Caco-2 (cell line): ENCODE measurements at regions not wholly inside any gene's neighbourhood (a gene's known extent, or its start where the extent isn't known, plus 50 kb on each side); places are given as distances from the start of the nearest gene placed in this dataset.

ENCODE experiments used
- BruUV-seq: library from RNA; stranded (reverse); fragments of 400-500 nt; replicated peaks from 2 replicates; lab custom pipeline; 2021; lab: Mats Ljungman, UMichigan
- CTCF ChIA-PET: fragments of 300-600 bp; sonication (Branson Sonifier 250); formaldehyde crosslinking; loops from one replicate; lab custom pipeline; 2022; ENCODE audit warnings: antibody characterized with exemption; lab: Charles Lee
- POLR2A ChIA-PET: fragments of 300-600 bp; sonication (Branson Sonifier 250); formaldehyde crosslinking; loops from one replicate; lab custom pipeline; 2022; ENCODE audit warnings: antibody characterized with exemption; lab: Charles Lee
- DNase-seq, 2 experiments: peaks; one replicate each; pipeline versions ENCODE4 v3.0.0 to v3.0.0-alpha.2; 2020 to 2022
- H3K27me3 ChIP-seq: replicated peaks from 2 replicates; pipeline ENCODE4 v1.6.0; 2011; ENCODE audit warnings: low read length; ENCODE audit not compliant: control insufficient read depth, insufficient read depth
- H3K36me3 ChIP-seq: 2 replicates; pipeline ENCODE4 v1.5.1; 2011; ENCODE audit warnings: low read length; ENCODE audit not compliant: control insufficient read depth, insufficient read depth
- H3K4me1 ChIP-seq: fragments of 250-450 bp; sonication (Bioruptor Pico); 2 replicates; pipeline ENCODE4 v1.5.1; 2020; ENCODE audit warnings: mild to moderate bottlenecking
- H3K4me3 ChIP-seq: 2 replicates; pipeline ENCODE4 v1.5.1; 2011; ENCODE audit warnings: low read depth, mild to moderate bottlenecking, control low read depth, low read length
- H3K9me3 ChIP-seq: fragments of 250-450 bp; sonication (Bioruptor Pico); 2 replicates; pipeline ENCODE4 v1.5.1; 2020; ENCODE audit warnings: mild to moderate bottlenecking, moderate library complexity
- H3K27ac Mint-ChIP-seq: one replicate; pipeline ENCODE4 v1.8.0; 2022; ENCODE audit warnings: mixed read lengths; ENCODE audit not compliant: unreplicated experiment
- H3K27me3 Mint-ChIP-seq: one replicate; pipeline ENCODE4 v1.8.0; 2022; ENCODE audit warnings: mixed read lengths; ENCODE audit not compliant: insufficient read depth, unreplicated experiment
- H3K36me3 Mint-ChIP-seq: one replicate; pipeline ENCODE4 v1.8.0; 2022; ENCODE audit warnings: mild to moderate bottlenecking, mixed read lengths; ENCODE audit not compliant: insufficient read depth, unreplicated experiment
- H3K4me1 Mint-ChIP-seq: one replicate; pipeline ENCODE4 v1.8.0; 2022; ENCODE audit warnings: low read depth, mixed read lengths; ENCODE audit not compliant: unreplicated experiment
- H3K4me3 Mint-ChIP-seq: one replicate; pipeline ENCODE4 v1.8.0; 2022; ENCODE audit warnings: mild to moderate bottlenecking, moderate library complexity, mixed read lengths; ENCODE audit not compliant: unreplicated experiment
- H3K9me3 Mint-ChIP-seq: one replicate; pipeline ENCODE4 v1.8.0; 2022; ENCODE audit warnings: mixed read lengths; ENCODE audit not compliant: unreplicated experiment
- CTCF ChIP-seq, 2 experiments: fragments of 200-600 bp in 1 of 2; IDR thresholded peaks; 1 replicate in 1 of 2; 2 replicates in 1 of 2; pipeline versions ENCODE4 v1.5.1 to v1.8.0; 2011 to 2022; ENCODE audit warnings: antibody characterized with exemption in 1 of 2, control low read depth in 1 of 2, inconsistent platforms in 1 of 2, low read depth in 1 of 2, low read length in 1 of 2, mild to moderate bottlenecking in 1 of 2, moderate library complexity in 1 of 2; ENCODE audit not compliant: insufficient read depth in 1 of 2, severe bottlenecking in 1 of 2, unreplicated experiment in 1 of 2
- intact Hi-C: fragments of 100-400 bp; cut with micrococcal nuclease; formaldehyde crosslinking; loops from one replicate; pipeline ENCODE4 v1.10.0; 2022; ENCODE audit not compliant: unreplicated experiment

GRCh38 chr1:83114136-83114834 lies 884.6 kb downstream of the TTLL7 start:
- Mint-ChIP-seq H3K27me3 (no peaks in the 10 kb centered on the region), H3K27ac (no peak overlapping the region), H3K4me1 (peaks cover 15% of the 10 kb centered on the region), H3K4me3 (no peak overlapping the region), H3K9me3 (no peaks in the 10 kb centered on the region), H3K36me3 (no peaks in the 10 kb centered on the region)
- H3K9me3 ChIP-seq, result no peaks in the 10 kb centered on the region
- ChIA-PET POLR2A (no interaction called here), CTCF (no interaction called here)
- DNase-seq, result no peak
- no peak for TF ChIP-seq CTCF (IDR thresholded peaks at IDR 0.05; ENCODE audit: insufficient read depth in 1 of 2, low read depth in 1 of 2, low read length in 1 of 2, severe bottlenecking in 1 of 2, unreplicated experiment in 1 of 2)
- intact Hi-C loops, result no loop called here
- H3K27me3 ChIP-seq, result no peaks in the 10 kb centered on the region
- H3K4me1 ChIP-seq, result no peaks in the 10 kb centered on the region
- no peaks in the 10 kb centered on the region for H3K36me3 ChIP-seq
- no peak overlapping the region for H3K4me3 ChIP-seq
- no TSS peak for BruUV-seq

DNA sequence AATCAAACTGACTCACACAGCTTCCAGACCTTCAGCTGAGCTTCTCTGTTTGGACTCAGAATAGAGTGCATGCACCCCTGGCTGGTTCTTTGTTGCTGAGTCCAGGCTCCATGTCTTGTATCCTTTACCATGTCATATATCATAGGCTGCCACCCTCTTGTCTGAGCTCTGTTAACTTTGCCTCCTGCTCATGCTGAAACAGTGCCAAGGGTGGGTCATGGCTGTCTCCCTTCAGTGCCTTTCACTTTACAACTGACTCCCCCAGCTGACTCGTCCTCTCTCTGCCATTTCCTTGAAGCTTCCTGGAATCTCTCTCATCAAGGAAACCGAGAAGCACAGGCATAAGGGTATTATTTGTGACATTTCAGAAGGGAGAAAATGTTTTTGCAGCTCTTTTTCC lies 885.3 kb downstream of the TTLL7 start:
- Histone ChIP-seq H3K4me3 (no peak overlapping the region), H3K9me3 (no peaks in the 10 kb centered on the region), H3K27me3 (no peaks in the 10 kb centered on the region), H3K36me3 (no peaks in the 10 kb centered on the region), H3K4me1 (no peaks in the 10 kb centered on the region)
- Mint-ChIP-seq H3K36me3 (no peaks in the 10 kb centered on the region), H3K27ac (no peak overlapping the region), H3K4me3 (no peak overlapping the region), H3K9me3 (no peaks in the 10 kb centered on the region), H3K27me3 (no peaks in the 10 kb centered on the region), H3K4me1 (peaks cover 15% of the 10 kb centered on the region)
- intact Hi-C loops, result no loop called here
- no peak for DNase-seq
- TF ChIP-seq CTCF (IDR thresholded peaks at IDR 0.05; ENCODE audit: insufficient read depth in 1 of 2, low read depth in 1 of 2, low read length in 1 of 2, severe bottlenecking in 1 of 2, unreplicated experiment in 1 of 2), result no peak
- CTCF ChIA-PET, result no interaction called here
- POLR2A ChIA-PET, result no interaction called here
- BruUV-seq, result no TSS peak

DNA sequence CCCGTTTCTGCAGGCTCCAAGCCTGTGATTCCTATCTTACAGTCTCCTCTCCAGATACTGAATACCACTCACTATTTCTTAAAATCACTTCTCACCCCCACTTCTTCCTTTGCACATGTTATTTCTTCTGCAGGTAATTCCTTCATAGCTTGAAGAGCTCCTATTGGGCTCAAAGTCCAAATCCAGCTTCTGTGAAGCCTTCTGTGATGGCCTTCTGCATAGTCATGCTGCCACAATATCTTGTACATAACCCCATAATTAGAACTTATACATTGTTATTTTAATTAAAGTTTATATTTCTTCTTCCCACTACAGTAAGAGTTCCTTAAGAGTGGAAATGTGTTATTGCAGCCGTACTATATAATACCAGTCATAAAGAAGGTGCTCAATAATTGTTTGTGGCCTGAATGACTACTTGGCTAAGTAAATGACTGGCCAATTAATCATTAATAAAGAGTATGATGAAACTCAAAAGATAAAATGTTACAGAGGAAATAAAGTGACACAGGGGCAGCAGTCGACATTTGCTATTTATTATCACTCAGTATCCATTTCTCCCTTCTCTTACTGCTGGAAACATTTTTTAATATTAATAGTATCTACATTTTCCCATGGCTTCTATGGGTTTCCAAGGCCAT lies 886.6 kb downstream of the TTLL7 start:
- no peak for DNase-seq
- no peak overlapping the region for H3K4me3 Mint-ChIP-seq
- H3K27ac Mint-ChIP-seq, result no peak overlapping the region
- ChIA-PET POLR2A (no interaction called here), CTCF (no interaction called here)
- H3K9me3 ChIP-seq, result no peaks in the 10 kb centered on the region
- intact Hi-C loops, result no loop called here
- H3K4me1 Mint-ChIP-seq, result peaks cover 15% of the 10 kb centered on the region
- no peaks in the 10 kb centered on the region for H3K9me3 Mint-ChIP-seq
- no peaks in the 10 kb centered on the region for H3K27me3 ChIP-seq
- H3K36me3 Mint-ChIP-seq, result no peaks in the 10 kb centered on the region
- no peaks in the 10 kb centered on the region for H3K4me1 ChIP-seq
- H3K36me3 ChIP-seq, result no peaks in the 10 kb centered on the region
- TF ChIP-seq CTCF (IDR thresholded peaks at IDR 0.05; ENCODE audit: insufficient read depth in 1 of 2, low read depth in 1 of 2, low read length in 1 of 2, severe bottlenecking in 1 of 2, unreplicated experiment in 1 of 2), result no peak
- no peaks in the 10 kb centered on the region for H3K27me3 Mint-ChIP-seq
- no peak overlapping the region for H3K4me3 ChIP-seq
- no TSS peak for BruUV-seq
